HG03139 (cell line): ENCODE measurements at regions not wholly inside any gene's neighbourhood (a gene's known extent, or its start where the extent isn't known, plus 50 kb on each side); places are given as distances from the start of the nearest gene placed in this dataset.

ENCODE experiments used
- ATAC-seq: cut with Tn5 transposase; IDR thresholded peaks from one replicate; pipeline ENCODE4 v1.9.1; 2021; ENCODE audit not compliant: unreplicated experiment

GRCh38 chr2:129779783-129780182 is 199.7 kb upstream of the RAB6C start:
- ATAC-seq, result no peak

GRCh38 chr2:129780316-129781270 is 198.9 kb upstream of the RAB6C start:
- ATAC-seq, result no peak

DNA sequence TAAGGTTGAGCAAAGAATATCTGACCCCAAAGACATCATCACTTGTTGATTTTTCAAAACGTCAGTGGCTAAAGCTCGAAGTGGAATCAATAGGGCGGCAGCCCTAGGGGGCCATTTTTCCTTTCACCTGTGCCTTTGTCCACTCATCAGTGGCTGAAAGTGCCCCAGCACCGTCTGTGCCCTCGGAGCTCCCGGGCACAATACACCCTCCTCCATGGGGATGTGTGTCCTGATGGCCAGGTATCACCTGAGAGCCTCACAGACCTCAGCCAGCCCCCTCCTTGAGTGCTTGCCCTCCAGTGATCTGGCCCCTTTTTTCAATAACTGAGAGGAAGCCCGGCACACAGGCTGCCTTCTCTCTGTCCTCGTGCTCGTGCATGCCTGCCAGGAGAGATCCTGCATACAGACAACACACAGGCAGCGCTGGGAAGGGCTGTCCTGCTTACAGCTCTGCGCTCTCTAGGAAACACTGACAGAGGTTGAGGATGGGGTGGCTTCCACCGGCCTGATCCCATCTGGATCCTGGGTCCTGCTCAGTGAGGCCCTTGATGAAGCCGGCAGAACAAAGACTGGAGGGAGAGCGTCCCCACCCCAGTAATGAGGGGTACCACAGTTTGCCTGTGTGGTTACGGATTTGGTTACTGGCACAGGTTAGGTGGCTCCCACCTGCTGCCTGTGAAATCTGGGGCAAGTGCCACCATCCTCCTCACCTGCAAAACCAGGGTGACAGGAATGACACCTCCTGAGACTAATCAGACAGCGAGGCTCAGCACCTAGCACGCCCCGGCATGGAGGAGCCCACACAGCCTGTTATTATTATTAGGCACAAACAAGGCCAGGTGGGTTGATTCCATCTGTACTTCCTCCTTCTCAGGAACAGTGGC is 197.5 kb upstream of the RAB6C start:
- no peak for ATAC-seq

DNA sequence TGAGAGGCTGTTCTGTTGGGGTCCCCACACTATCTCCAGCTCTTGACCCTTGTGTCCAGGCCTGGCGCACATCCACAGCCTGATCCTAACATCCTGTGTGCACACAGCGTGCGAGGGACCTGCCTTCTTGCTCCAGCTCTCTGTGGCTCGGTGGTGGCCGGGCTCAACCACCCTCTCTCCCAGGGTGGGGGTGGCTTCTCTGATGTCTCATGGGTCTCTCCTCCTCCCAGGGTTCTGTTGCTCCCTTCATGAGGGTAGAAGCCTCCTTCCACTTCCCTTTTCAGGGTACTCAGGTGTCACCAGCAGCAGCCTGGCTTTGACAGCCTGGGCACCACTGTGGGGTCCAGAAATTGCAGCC is 196.9 kb upstream of the RAB6C start:
- no peak for ATAC-seq

DNA sequence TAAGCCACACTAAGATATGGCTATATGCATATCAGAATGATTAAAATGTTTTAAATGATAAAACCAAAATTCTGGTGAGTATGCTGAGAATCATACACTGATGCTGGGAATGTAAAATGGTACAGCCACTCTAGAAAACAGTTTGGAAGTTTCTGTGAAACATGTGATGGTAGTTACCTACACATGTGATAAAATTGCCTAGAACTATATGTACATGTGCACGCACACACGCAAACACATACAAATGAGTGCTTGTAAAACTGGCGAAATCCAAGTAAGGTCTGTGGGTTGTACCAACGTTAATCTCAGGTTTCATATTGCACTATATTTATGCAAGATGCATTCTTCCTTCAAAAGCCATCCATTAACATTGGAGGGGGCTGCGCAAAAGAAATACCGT is 195.0 kb upstream of the RAB6C start:
- no peak for ATAC-seq

- ATAC-seq, result no peak
Observed at GRCh38 chr2:129791712-129792111, 187.8 kb upstream of the RAB6C start.

- ATAC-seq, result no peak
Observed at GRCh38 chr2:129793431-129793902, 186.0 kb upstream of the RAB6C start.

DNA sequence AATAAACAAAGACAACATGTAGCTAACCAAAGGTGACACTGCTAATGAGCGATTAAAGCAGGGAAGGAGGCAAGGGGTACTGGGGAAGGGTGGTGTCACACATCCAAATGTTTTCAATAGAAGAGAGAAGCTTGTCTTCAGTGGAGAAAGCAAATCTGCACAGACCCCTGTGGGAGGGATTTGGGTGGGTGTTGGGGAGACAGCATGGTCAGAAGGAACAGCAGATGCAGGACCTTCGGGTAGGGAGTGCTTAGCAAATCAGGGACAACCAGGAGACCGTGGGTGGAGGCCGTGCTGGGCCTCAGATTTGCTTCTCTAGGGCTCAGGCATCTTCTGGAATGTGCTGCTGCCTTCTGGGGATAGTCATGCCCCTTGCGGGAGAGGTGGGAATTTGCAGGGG is 185.3 kb upstream of the RAB6C start:
- no peak for ATAC-seq

DNA sequence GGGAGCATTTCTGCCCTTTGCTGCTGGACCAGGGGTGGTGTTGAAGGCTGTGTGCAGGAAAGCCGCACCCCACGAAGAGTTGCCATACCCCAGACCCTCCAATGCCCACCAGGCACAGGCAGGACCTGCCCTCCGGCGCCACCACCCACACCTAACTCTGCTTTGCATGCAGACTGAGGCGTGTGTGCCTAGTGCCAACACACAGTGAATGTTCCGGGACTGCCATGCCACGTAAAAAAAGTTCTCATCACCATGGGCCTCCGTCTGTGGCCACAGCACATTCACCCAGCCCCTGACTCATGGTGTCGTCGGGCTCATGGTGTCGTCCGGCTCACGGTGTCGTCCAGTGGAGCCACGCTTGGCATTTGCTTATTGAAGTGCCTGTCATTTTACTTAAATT is 184.9 kb upstream of the RAB6C start:
- ATAC-seq, result no peak

- no peak for ATAC-seq
Observed at GRCh38 chr2:129796225-129796624, 183.2 kb upstream of the RAB6C start.

GRCh38 chr2:129796801-129797488 is 182.5 kb upstream of the RAB6C start:
- no peak for ATAC-seq

DNA sequence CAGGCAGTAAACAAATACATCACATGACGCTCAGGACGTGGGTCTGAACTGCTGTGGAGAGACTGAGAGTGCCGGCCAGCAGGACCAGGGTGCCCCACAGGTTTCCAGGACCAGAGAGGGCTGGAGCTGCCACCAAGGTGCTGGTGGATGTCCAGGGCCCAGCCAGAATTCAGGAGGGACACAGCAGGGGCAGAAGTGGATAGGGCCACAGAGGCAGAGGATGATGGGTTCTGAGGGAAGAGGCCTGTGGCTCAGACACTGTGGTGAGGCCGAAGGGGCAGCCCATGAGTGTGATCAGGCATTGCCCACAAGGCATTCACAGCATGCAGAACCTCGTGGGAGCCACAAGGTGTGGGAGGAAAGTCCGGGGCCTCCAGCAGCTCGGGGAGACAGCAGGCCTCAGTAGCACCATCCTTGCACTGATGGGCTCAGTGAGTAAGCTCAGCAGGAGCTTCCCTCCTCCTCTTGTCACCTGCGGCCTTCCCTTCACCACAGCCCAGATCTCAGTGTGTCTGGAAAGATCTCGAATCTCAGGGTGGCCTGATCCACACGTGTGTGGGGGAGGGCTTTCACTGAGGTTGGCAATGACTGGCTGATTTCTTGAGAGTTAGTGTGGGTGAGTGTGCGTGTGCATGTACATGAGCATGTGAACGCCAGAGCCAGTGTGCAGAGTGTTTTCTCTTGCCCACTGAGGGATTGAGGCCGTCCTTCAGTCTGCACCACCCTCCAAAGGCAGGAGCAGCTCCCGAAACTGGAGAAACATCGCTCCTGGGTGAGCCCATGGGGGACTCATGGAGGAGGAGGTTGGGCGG is 181.8 kb upstream of the RAB6C start:
- no peak for ATAC-seq

DNA sequence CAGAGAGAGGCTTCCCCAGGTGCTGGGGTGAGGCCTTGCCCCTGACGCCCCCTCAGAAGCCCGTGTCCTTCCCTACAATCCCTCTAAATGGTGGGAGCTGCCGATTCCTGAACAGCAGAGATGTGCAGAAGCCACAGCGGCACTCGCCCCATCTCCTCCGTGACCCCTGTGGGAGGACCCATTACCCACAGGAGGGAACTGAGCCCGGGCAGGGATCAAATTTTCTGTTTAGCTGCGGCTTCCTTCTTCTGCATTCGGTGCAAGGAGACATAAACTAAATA is 181.2 kb upstream of the RAB6C start:
- no peak for ATAC-seq

- no peak for ATAC-seq
Observed at GRCh38 chr2:129798626-129799025, 180.8 kb upstream of the RAB6C start.

GRCh38 chr2:129799036-129799958 is 180.2 kb upstream of the RAB6C start:
- ATAC-seq, result no peak

DNA sequence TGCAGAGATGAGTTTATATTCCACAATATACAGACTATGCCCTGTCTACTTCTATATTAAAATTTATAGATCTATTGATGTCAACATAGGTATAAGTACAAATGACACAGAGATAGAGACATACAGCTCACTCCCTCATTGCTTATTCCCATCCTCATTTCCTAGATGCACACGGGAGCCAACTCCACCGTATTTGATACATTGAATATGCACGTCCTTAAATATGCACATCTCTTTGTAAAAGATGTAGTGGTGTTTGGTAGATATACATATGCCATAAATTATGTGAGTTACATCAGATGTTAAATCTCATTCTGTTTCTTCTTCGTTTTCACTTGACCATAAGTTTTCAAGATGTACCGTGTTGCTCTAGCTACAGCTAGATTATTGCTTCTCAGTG is 179.2 kb upstream of the RAB6C start:
- ATAC-seq, result no peak

DNA sequence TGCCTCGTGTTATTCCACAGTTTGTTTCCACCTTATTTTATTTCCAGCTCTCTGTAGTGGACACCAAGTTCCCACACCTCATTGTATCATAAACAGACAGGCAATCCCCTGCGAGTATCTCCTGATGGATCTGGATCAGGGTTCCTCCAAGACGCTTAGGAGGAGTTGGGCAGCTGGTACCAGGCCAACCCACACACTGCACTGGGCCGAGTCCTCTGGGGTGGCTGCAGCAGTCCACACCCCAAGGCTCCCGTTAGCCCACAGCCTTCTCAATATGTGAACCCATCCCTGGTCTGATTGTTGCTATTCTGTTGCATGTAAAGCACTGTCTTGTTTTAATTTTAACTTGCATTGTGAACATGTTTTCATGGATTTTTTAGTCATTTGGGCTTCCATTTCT is 178.8 kb upstream of the RAB6C start:
- ATAC-seq, result no peak

GRCh38 chr2:129801575-129801974 is 177.9 kb upstream of the RAB6C start:
- no peak for ATAC-seq

- no peak for ATAC-seq
Observed at GRCh38 chr2:129802290-129802689, 177.2 kb upstream of the RAB6C start.

- ATAC-seq, result no peak
Observed at GRCh38 chr2:129803032-129803431, 176.4 kb upstream of the RAB6C start.
